DOHH2 (cell line): ENCODE measurements at regions not wholly inside any gene's neighbourhood (a gene's known extent, or its start where the extent isn't known, plus 50 kb on each side); places are given as distances from the start of the nearest gene placed in this dataset.

Experiments used
- H3F3A ChIP-seq: fragments of 200-600 bp; sonication (generic), shearing (Covaris generic); 2 replicates; pipeline ENCODE4 v1.6.0; 2016; ENCODE audit warnings: antibody characterized with exemption, mild to moderate bottlenecking; ENCODE audit not compliant: control insufficient read depth, insufficient read depth
- H3K27ac ChIP-seq: fragments of 200-600 bp; sonication (generic); 2 replicates; pipeline ENCODE4 v1.5.1; 2014; ENCODE audit warnings: low read depth, mild to moderate bottlenecking, low read length, moderate library complexity
- H3K27me3 ChIP-seq: fragments of 200-600 bp; sonication (generic); 2 replicates; pipeline ENCODE4 v1.6.1; 2014; ENCODE audit warnings: mild to moderate bottlenecking, low read length, mixed read lengths; ENCODE audit not compliant: control insufficient read depth
- H3K36me3 ChIP-seq: fragments of 200-600 bp; sonication (generic); 2 replicates; pipeline ENCODE4 v1.6.1; 2014; ENCODE audit warnings: mild to moderate bottlenecking, low read length, moderate library complexity, mixed read lengths; ENCODE audit not compliant: control insufficient read depth
- H3K4me1 ChIP-seq: fragments of 200-600 bp; sonication (generic); 2 replicates; pipeline ENCODE4 v1.6.1; 2014; ENCODE audit warnings: mild to moderate bottlenecking, low read length, mixed read lengths; ENCODE audit not compliant: control insufficient read depth
- H3K4me2 ChIP-seq: fragments of 200-600 bp; sonication (generic); 2 replicates; pipeline ENCODE4 v1.6.0; 2014; ENCODE audit warnings: mild to moderate bottlenecking, low read length, moderate library complexity
- H3K4me3 ChIP-seq: fragments of 200-600 bp; sonication (generic); 2 replicates; pipeline ENCODE4 v1.5.1; 2014; ENCODE audit warnings: mild to moderate bottlenecking, low read length, mixed read lengths
- H3K79me2 ChIP-seq: fragments of 200-600 bp; sonication (generic); 2 replicates; pipeline ENCODE4 v1.6.1; 2014; ENCODE audit warnings: mild to moderate bottlenecking, low read length, mixed read lengths; ENCODE audit not compliant: control insufficient read depth
- H3K9me2 ChIP-seq: fragments of 200-600 bp; sonication (generic); replicated peaks from 2 replicates; pipeline ENCODE4 v1.6.1; 2014; ENCODE audit warnings: mild to moderate bottlenecking, low read length, mixed read lengths; ENCODE audit not compliant: control insufficient read depth
- H3K9me3 ChIP-seq: fragments of 200-600 bp; sonication (generic); 2 replicates; pipeline ENCODE4 v1.6.1; 2014; ENCODE audit warnings: antibody characterized with exemption, low read length, mixed read lengths; ENCODE audit not compliant: control insufficient read depth, insufficient read depth
- H4K20me1 ChIP-seq: fragments of 200-600 bp; sonication (generic); 2 replicates; pipeline ENCODE4 v1.6.0; 2014; ENCODE audit warnings: low read depth, mild to moderate bottlenecking, antibody characterized with exemption, low read length, moderate library complexity; ENCODE audit not compliant: control insufficient read depth, insufficient read depth
- CTCF ChIP-seq: fragments of 200-600 bp; sonication (generic); IDR thresholded peaks from one replicate; pipeline ENCODE4 v1.5.1; 2014; ENCODE audit warnings: antibody characterized with exemption, mild to moderate bottlenecking, low read depth, low read length; ENCODE audit not compliant: poor library complexity, severe bottlenecking
- EZH2phosphoT487 ChIP-seq: fragments of 200-600 bp; sonication (generic); IDR thresholded peaks from 2 replicates; pipeline ENCODE4 v1.6.1; 2017; ENCODE audit warnings: borderline replicate concordance, mild to moderate bottlenecking, antibody characterized with exemption, low read length, moderate library complexity, mixed read lengths

GRCh38 chr2:195466427-195466826, 190.6 kb upstream of the SLC39A10 start:
- Histone ChIP-seq H3K9me2 (no peaks in the 10 kb centered on the region), H3K27ac (no peak overlapping the region), H3F3A (no peaks in the 10 kb centered on the region), H3K9me3 (peaks cover 7% of the 10 kb centered on the region; the same call in 1 of the 2 replicates), H3K79me2 (no peaks in the 10 kb centered on the region), H4K20me1 (no peaks in the 10 kb centered on the region), H3K4me2 (no peak overlapping the region), H3K36me3 (no peaks in the 10 kb centered on the region), H3K4me1 (peaks cover 37% of the 10 kb centered on the region), H3K4me3 (no peak overlapping the region), H3K27me3 (no peaks in the 10 kb centered on the region)
- TF ChIP-seq CTCF = no peak
- TF ChIP-seq EZH2phosphoT487 = no peak

- Histone ChIP-seq H3K4me1 (0 out of 2 replicates have a peak, but pooled peaks cover 3% of the 10 kb centered on the region), H3K27ac (no peak overlapping the region), H3K4me2 (no peak overlapping the region), H3K27me3 (no peaks in the 10 kb centered on the region), H3K4me3 (no peak overlapping the region), H3K79me2 (no peaks in the 10 kb centered on the region), H3K36me3 (no peaks in the 10 kb centered on the region), H3F3A (no peaks in the 10 kb centered on the region), H3K9me3 (peaks cover 4% of the 10 kb centered on the region; the same call in 1 of the 2 replicates), H3K9me2 (no peaks in the 10 kb centered on the region), H4K20me1 (no peaks in the 10 kb centered on the region)
- TF ChIP-seq EZH2phosphoT487 = no peak
- TF ChIP-seq CTCF = no peak
These were observed 196.0 kb upstream of the SLC39A10 start for GRCh38 chr2:195461010-195461409.

DNA sequence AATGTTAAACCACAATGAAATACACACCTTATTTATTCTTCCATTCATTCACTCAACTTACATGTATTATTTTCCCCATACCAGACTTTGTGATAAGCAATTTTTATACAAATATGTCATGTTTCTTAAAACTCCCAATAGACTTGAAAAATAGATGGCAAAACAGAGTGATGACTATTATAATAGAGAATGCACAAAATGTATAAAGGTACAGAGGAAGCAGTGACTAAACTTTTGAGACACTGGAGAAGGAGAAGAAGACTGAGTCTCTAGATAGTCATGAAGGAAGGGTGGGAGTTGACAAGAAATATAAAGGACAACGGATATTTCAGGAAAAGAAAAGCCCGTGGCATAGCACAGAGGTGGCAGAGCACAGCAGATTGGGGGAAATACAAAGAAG, 198.1 kb upstream of the SLC39A10 start:
- Histone ChIP-seq H3K36me3 (no peaks in the 10 kb centered on the region), H4K20me1 (no peaks in the 10 kb centered on the region), H3K4me3 (no peak overlapping the region), H3K9me2 (no peaks in the 10 kb centered on the region), H3K4me1 (0 out of 2 replicates have a peak, but pooled peaks cover 3% of the 10 kb centered on the region), H3K4me2 (no peak overlapping the region), H3F3A (no peaks in the 10 kb centered on the region), H3K79me2 (no peaks in the 10 kb centered on the region), H3K9me3 (no peaks in the 10 kb centered on the region), H3K27me3 (no peaks in the 10 kb centered on the region), H3K27ac (no peak overlapping the region)
- TF ChIP-seq EZH2phosphoT487 (no peak), CTCF (no peak)

DNA sequence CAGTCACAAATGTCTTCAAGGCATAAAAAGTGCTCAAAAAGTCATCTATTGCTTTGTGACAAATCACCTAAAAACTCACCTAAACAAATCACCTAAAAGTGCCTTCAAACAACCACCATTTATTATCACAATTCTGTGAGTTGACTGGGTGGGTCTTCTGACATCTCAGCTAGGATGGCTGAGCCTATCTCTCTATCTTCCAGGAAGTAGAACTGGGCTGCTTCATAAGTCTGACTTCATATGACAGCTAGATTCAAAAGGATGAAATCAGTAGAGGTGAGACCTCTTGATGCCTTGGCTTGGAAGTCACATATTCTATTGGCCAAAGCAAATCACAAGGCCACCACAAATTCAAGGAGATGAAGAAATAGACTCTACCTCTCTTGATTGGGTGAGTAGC, 199.2 kb upstream of the SLC39A10 start:
- H3K4me2 ChIP-seq = no peak overlapping the region
- no peaks in the 10 kb centered on the region for H3K9me3 ChIP-seq
- no peak overlapping the region for H3K27ac ChIP-seq
- H4K20me1 ChIP-seq = no peaks in the 10 kb centered on the region
- no peak overlapping the region for H3K4me3 ChIP-seq
- 0 out of 2 replicates have a peak, but pooled peaks cover 3% of the 10 kb centered on the region for H3K4me1 ChIP-seq
- TF ChIP-seq EZH2phosphoT487 = no peak
- no peak for TF ChIP-seq CTCF
- H3K36me3 ChIP-seq = no peaks in the 10 kb centered on the region
- no peaks in the 10 kb centered on the region for H3F3A ChIP-seq
- H3K79me2 ChIP-seq = no peaks in the 10 kb centered on the region
- H3K9me2 ChIP-seq = no peaks in the 10 kb centered on the region
- no peaks in the 10 kb centered on the region for H3K27me3 ChIP-seq
